Fibroblast of villous mesenchyme (primary cell): ENCODE measurements at regions not wholly inside any gene's neighbourhood (a gene's known extent, or its start where the extent isn't known, plus 50 kb on each side); places are given as distances from the start of the nearest gene placed in this dataset.

Experiments used
- DNase-seq: peaks from one replicate; pipeline ENCODE4 v3.0.0-alpha.2; 2010; ENCODE audit warnings: low read depth
- H3K4me3 ChIP-seq: 2 replicates; pipeline ENCODE4 v1.5.1; 2011; ENCODE audit warnings: low read depth, mild to moderate bottlenecking, low read length
- CTCF ChIP-seq: IDR thresholded peaks from 2 replicates; pipeline ENCODE4 v1.5.1; 2012; ENCODE audit warnings: low read depth, mild to moderate bottlenecking, low read length; ENCODE audit not compliant: insufficient read depth

- DNase-seq, result no peak
- no peak overlapping the region for H3K4me3 ChIP-seq
- TF ChIP-seq CTCF, result no peak
Observed at GRCh38 chr13:81664872-81665271, 1323.9 kb upstream of the SPRY2 start.

GRCh38 chr13:81659984-81660383 lies 1319.1 kb upstream of the SPRY2 start:
- no peak for DNase-seq
- H3K4me3 ChIP-seq, result no peak overlapping the region
- TF ChIP-seq CTCF, result no peak

GRCh38 chr13:81658598-81659370 lies 1317.9 kb upstream of the SPRY2 start:
- no peak for TF ChIP-seq CTCF
- no peak for DNase-seq
- H3K4me3 ChIP-seq, result no peak overlapping the region

- no peak overlapping the region for H3K4me3 ChIP-seq
- no peak for TF ChIP-seq CTCF
- DNase-seq, result no peak
Observed at GRCh38 chr13:81639984-81640582, 1299.2 kb upstream of the SPRY2 start.

- DNase-seq, result no peak
- H3K4me3 ChIP-seq, result no peak overlapping the region
- no peak for TF ChIP-seq CTCF
Observed at GRCh38 chr13:81637457-81637856, 1296.5 kb upstream of the SPRY2 start.

- no peak overlapping the region for H3K4me3 ChIP-seq
- no peak for DNase-seq
- TF ChIP-seq CTCF, result no peak
Observed at GRCh38 chr13:81636120-81636519, 1295.2 kb upstream of the SPRY2 start.
